Cardiac fibroblast (primary cell): ENCODE measurements at regions not wholly inside any gene's neighbourhood (a gene's known extent, or its start where the extent isn't known, plus 50 kb on each side); places are given as distances from the start of the nearest gene placed in this dataset.

Experiments
- DNase-seq, 2 donors: peaks; one replicate each; pipeline versions ENCODE4 v3.0.0 to v3.0.0-alpha.2; 2010; ENCODE audit warnings: low read depth in 2 of 2
- H3K4me3 ChIP-seq, 2 donors: replicated peaks in 1 of 2; 1 replicate in 1 of 2; 2 replicates in 1 of 2; pipeline ENCODE4 v1.5.1; 2011; ENCODE audit warnings: low read depth in 2 of 2, low read length in 2 of 2, mild to moderate bottlenecking in 2 of 2, moderate library complexity in 1 of 2
- TF ChIP-seq, protein P1 (sequence below): IDR thresholded peaks from one replicate; pipeline ENCODE4 v1.5.1; 2011; ENCODE audit warnings: low read depth, mild to moderate bottlenecking, low read length, inconsistent platforms

DNA sequence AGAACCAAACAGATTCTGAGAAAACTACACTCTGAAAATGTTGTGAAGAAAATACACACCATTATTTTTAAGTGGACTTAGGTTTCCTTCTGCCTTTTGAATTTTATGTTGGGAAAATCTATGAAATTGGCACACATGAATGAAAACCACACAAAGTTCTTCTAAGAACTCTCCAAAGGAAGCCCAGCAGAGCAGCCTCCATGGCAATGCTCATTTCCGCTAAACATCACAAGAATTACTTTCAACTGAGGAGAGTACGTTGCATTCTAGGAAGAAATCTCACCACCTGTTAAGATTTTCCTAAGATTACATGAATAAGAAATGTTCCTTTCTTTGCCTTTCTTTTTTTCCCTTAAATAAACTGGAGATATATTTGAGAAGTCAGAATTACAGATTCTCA lies 154.2 kb downstream of the BARHL2 start:
- no peak for DNase-seq
- TF ChIP-seq, protein P1, sequence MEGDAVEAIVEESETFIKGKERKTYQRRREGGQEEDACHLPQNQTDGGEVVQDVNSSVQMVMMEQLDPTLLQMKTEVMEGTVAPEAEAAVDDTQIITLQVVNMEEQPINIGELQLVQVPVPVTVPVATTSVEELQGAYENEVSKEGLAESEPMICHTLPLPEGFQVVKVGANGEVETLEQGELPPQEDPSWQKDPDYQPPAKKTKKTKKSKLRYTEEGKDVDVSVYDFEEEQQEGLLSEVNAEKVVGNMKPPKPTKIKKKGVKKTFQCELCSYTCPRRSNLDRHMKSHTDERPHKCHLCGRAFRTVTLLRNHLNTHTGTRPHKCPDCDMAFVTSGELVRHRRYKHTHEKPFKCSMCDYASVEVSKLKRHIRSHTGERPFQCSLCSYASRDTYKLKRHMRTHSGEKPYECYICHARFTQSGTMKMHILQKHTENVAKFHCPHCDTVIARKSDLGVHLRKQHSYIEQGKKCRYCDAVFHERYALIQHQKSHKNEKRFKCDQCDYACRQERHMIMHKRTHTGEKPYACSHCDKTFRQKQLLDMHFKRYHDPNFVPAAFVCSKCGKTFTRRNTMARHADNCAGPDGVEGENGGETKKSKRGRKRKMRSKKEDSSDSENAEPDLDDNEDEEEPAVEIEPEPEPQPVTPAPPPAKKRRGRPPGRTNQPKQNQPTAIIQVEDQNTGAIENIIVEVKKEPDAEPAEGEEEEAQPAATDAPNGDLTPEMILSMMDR: no peak
- no peak overlapping the region for H3K4me3 ChIP-seq

DNA sequence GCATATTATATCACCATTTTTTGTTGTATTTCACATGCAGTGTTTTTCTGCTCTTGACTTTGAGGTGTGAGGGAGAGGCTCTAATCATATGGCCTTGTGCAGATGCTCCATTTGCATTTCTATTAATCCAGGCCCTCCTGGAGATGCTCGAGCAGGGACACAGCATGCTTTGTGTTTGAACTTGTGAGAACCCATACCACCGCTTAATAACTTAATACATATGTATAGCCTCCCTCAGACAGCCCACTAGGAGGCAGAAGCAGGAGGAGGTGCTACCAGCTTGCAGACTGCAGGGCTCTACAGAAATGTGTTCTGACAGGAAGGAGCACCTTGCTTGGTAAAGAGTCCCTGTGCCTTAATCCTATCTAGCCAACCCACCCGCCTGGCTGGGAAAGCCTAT lies 155.2 kb downstream of the BARHL2 start:
- TF ChIP-seq, protein P1: no peak
- no peak for DNase-seq

DNA sequence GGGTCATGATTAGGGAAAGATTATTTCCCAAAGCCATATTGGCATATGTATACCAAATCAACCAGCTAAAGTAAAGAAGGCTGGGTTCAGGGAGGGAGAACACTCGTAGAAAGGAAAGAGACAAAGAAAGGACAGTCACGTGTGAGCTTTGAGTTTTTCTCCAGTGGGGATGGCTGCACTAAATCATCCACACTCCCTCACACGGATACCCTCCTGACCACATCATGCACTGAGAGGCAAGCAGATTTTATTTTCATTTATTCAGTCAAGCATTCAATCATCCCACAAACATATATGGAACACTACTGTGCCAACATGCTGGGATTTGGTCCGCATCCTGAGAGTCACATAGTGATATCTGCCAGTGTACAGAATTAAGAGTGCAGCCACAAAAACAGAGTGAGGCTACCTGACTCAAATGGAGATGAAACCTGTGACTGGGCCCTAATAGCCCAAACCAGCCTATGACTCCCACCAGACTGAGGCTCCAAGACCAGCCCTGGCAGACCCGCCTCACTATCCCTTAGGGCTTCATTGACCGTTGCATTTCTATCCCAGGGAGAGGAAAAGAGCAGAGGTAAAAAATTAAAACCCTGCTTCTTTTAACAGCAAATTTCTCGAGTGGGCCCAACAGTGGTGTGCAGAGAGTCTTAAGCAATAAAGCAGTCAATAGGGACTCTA lies 155.9 kb downstream of the BARHL2 start:
- no peak overlapping the region for H3K4me3 ChIP-seq
- DNase-seq: no peak
- TF ChIP-seq, protein P1: no peak

More for the DNA sequence above, 155.2 kb downstream of the BARHL2 start:
- H3K4me3 ChIP-seq: no peak overlapping the region

DNA sequence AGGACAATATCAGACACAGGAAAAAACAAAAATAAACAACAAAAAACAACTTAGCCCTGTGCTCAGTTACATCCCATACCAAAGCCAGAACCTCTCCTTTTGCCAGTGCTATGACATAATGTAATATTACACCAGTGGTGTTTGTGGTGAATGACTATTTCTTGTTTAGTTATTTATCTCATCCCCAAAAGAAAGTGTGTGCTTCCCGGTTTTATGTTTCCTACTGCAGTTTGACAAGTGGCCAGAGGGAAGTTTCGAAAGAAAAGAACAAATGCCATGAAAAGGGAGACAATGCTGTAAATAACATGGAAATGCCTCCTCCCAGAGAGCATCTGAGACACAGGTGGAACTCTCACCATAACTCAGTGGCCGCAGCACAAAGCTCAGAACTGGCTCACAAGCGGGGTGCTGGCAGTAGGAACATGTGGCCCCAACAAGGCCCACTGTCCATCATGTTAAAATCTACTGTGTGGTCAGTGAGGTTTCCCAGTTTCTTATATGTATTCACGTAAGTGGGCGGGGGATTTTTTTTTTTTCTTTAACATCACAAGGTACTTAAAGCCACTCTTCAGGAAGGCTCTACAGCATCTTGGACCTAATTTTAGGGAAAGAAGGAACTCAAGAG lies 158.2 kb downstream of the BARHL2 start:
- TF ChIP-seq, protein P1: no peak
- no peak overlapping the region for H3K4me3 ChIP-seq
- no peak for DNase-seq

DNA sequence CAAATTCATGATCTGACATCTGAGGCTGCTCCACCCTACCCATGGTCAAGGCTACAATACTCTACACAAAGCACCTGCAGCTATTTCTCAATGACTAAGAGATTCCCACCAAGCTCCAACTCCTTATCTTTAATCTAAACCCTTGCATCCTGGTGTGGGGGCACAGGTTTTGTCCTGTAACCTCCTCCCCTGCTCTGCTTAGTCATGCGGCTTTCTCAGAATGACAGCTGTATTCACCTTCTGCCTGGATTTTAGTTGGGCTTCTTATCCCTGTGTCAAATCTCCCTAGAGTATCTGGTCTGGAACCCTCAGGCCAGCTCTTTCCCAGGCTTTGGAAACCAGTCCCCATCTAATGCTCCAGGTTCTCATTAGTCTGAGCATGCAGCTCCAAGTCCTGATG lies 159.0 kb downstream of the BARHL2 start:
- no peak for DNase-seq
- TF ChIP-seq, protein P1: no peak

DNA sequence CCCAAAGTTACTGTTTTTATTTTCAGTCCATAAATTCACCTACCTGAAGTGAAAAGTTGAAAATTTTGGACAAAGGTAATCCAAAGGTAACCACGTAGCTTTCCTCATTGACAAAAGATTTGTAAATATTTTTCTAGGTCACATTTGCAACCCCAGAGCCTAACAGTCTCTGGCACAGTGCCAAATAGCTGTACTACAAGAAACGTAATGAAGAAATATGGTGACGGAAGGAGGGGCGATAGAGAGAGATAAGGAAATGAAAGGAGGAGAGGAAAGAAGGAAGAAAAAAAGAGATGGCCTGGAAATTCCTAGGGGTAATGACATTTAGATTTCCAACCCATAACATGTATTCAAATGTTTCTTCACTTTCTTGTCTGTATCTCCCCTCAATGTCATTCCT lies 159.4 kb downstream of the BARHL2 start:
- no peak for DNase-seq
- no peak overlapping the region for H3K4me3 ChIP-seq
- TF ChIP-seq, protein P1: no peak

More for the DNA sequence above, 159.0 kb downstream of the BARHL2 start:
- no peak overlapping the region for H3K4me3 ChIP-seq
